Neuronal stem cell (in vitro differentiated cells): ENCODE measurements at regions not wholly inside any gene's neighbourhood (a gene's known extent, or its start where the extent isn't known, plus 50 kb on each side); places are given as distances from the start of the nearest gene placed in this dataset.
A peak's percentile ranks its signal among the peaks of the same experiment; 100 is the strongest.

Source experiments
- DNase-seq: peaks from one replicate; pipeline ENCODE4 v3.0.0-alpha.2; 2013; ENCODE audit warnings: low spot score
- H2AFZ ChIP-seq: one replicate; pipeline ENCODE4 v1.6.1; 2013; ENCODE audit warnings: mild to moderate bottlenecking, low read length, inconsistent platforms
- H2AK5ac ChIP-seq: 2 replicates; pipeline ENCODE4 v1.6.1; 2013; ENCODE audit warnings: low read depth, mild to moderate bottlenecking, inconsistent platforms, low read length, moderate library complexity, mixed read lengths
- H2BK120ac ChIP-seq: 2 replicates; pipeline ENCODE4 v1.6.1; 2013; ENCODE audit warnings: low read depth, mild to moderate bottlenecking, inconsistent platforms, low read length, moderate library complexity, mixed read lengths
- H2BK12ac ChIP-seq: one replicate; pipeline ENCODE4 v1.6.1; 2013; ENCODE audit warnings: low read length, inconsistent platforms
- H2BK15ac ChIP-seq: 2 replicates; pipeline ENCODE4 v1.6.1; 2013; ENCODE audit warnings: mild to moderate bottlenecking, low read length, inconsistent platforms, mixed read lengths
- H2BK5ac ChIP-seq: one replicate; pipeline ENCODE4 v1.6.1; 2013; ENCODE audit warnings: inconsistent platforms, mild to moderate bottlenecking, low read length, moderate library complexity
- H3K14ac ChIP-seq: one replicate; pipeline ENCODE4 v1.6.1; 2013; ENCODE audit warnings: low read length, inconsistent platforms
- H3K18ac ChIP-seq: 2 replicates; pipeline ENCODE4 v1.6.1; 2013; ENCODE audit warnings: low read length, inconsistent platforms
- H3K23ac ChIP-seq: 2 replicates; pipeline ENCODE4 v1.6.1; 2013; ENCODE audit warnings: low read depth, mild to moderate bottlenecking, mixed read lengths, low read length, inconsistent platforms; ENCODE audit not compliant: poor library complexity
- H3K27ac ChIP-seq: replicated peaks from 3 replicates; pipeline ENCODE4 v1.5.1; 2013; ENCODE audit warnings: low read length, inconsistent platforms
- H3K27me3 ChIP-seq, 3 experiments: 2 replicates each; pipeline ENCODE4 v1.6.1; 2013; ENCODE audit warnings: low read length in 3 of 3, mild to moderate bottlenecking in 2 of 3, inconsistent platforms in 1 of 3, low read depth in 1 of 3, mixed read lengths in 1 of 3, moderate library complexity in 1 of 3; ENCODE audit not compliant: control insufficient read depth in 3 of 3, insufficient read depth in 3 of 3
- H3K36me3 ChIP-seq, 2 donors: replicated peaks in 1 of 2; 2 replicates each; pipeline ENCODE4 v1.6.1; 2013; ENCODE audit warnings: low read length in 2 of 2; ENCODE audit not compliant: control insufficient read depth in 2 of 2, insufficient read depth in 2 of 2
- H3K4ac ChIP-seq: 2 replicates; pipeline ENCODE4 v1.6.1; 2013; ENCODE audit warnings: inconsistent platforms, mild to moderate bottlenecking, low read length, moderate library complexity
- H3K4me1 ChIP-seq, 2 donors: 1 replicate in 1 of 2; 2 replicates in 1 of 2; pipeline ENCODE4 v1.6.1; 2013; ENCODE audit warnings: low read length in 2 of 2, low read depth in 1 of 2; ENCODE audit not compliant: control insufficient read depth in 2 of 2, insufficient read depth in 1 of 2
- H3K4me2 ChIP-seq: one replicate; pipeline ENCODE4 v1.6.1; 2013; ENCODE audit warnings: mild to moderate bottlenecking, low read length, inconsistent platforms; ENCODE audit not compliant: insufficient read depth, poor library complexity, severe bottlenecking
- H3K4me3 ChIP-seq, 2 donors: 2 replicates each; pipeline ENCODE4 v1.5.1; 2013; ENCODE audit warnings: low read length in 2 of 2, mild to moderate bottlenecking in 2 of 2, inconsistent platforms in 1 of 2, moderate library complexity in 1 of 2
- H3K79me1 ChIP-seq: one replicate; pipeline ENCODE4 v1.6.1; 2013; ENCODE audit warnings: low read depth, mild to moderate bottlenecking, inconsistent platforms, low read length, moderate library complexity
- H3K9ac ChIP-seq: one replicate; pipeline ENCODE4 v1.6.1; 2013; ENCODE audit warnings: mild to moderate bottlenecking, low read depth, low read length, inconsistent platforms; ENCODE audit not compliant: poor library complexity
- H3K9me3 ChIP-seq, 2 donors: replicated peaks in 1 of 2; 2 replicates each; pipeline versions ENCODE3 to v1.6.1; 2013; ENCODE audit warnings: low read length in 2 of 2, mild to moderate bottlenecking in 2 of 2, inconsistent platforms in 1 of 2, low read depth in 1 of 2, mixed read lengths in 1 of 2, moderate library complexity in 1 of 2; ENCODE audit not compliant: control insufficient read depth in 2 of 2, insufficient read depth in 1 of 2
- H4K8ac ChIP-seq: one replicate; pipeline ENCODE4 v1.6.1; 2013; ENCODE audit warnings: low read depth, mild to moderate bottlenecking, inconsistent platforms, low read length, moderate library complexity
- H4K91ac ChIP-seq: one replicate; pipeline ENCODE4 v1.6.1; 2013; ENCODE audit warnings: low read length, low read depth, mild to moderate bottlenecking, inconsistent platforms; ENCODE audit not compliant: poor library complexity
- WGBS, 2 donors: extraction: QIAGEN DNeasy Blood & Tissue Kit; methylation state at CpG; one replicate each; pipeline ENCODE4 v1.1.7; 2013; ENCODE audit warnings: missing lambda C conversion rate in 2 of 2, mixed read lengths in 1 of 2; ENCODE audit not compliant: insufficient read length in 2 of 2, insufficient replicate concordance in 1 of 2; ENCODE audit errors: extremely low coverage in 2 of 2; 5-methylcytosine and 5-hydroxymethylcytosine counted together

DNA sequence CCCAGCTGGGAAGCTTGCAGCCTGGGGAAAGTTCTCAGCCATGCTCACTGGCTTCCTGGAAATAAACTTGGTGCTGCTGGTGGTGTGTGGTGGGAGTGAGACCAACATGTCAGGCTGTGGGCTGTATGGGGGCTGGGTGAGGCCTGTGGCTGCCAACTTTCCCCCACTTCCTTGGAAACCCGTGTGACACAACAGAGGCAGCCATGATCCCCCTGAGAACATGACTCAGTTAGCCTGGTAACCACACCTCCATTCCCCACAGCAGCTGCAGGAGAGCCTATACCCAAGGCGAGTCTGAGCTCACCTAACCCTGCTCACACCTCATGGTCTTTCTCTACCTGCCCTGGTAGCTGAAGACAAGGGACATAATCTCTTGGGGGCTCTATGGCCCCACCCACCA, 72.7 kb upstream of the RGMB start:
- peak overlapping the region in 1 of 2 donors; percentile 20 for H3K4me3 ChIP-seq
- H3K23ac ChIP-seq: no peak overlapping the region
- no peak overlapping the region for H3K9ac ChIP-seq
- H2AK5ac ChIP-seq: no peak overlapping the region
- no CpG with 5 or more reads among the region's 2 CpGs for WGBS, 2 donors
- H2BK120ac ChIP-seq: no peak overlapping the region
- no peaks in the 10 kb centered on the region for H3K79me1 ChIP-seq
- no peak overlapping the region for H3K4ac ChIP-seq
- no peak overlapping the region for H3K4me2 ChIP-seq
- H3K4me1 ChIP-seq: no peaks in the 10 kb centered on the region
- H3K27me3 ChIP-seq: no peaks in the 10 kb centered on the region
- no peak for DNase-seq
- no peak overlapping the region for H4K91ac ChIP-seq
- no peak overlapping the region for H2BK15ac ChIP-seq
- no peak overlapping the region for H4K8ac ChIP-seq
- H3K18ac ChIP-seq: peak overlapping the region; percentile 36
- no peak overlapping the region for H3K27ac ChIP-seq
- H2BK5ac ChIP-seq: no peak overlapping the region
- no peak overlapping the region for H2AFZ ChIP-seq
- no peak overlapping the region for H2BK12ac ChIP-seq
- no peaks in the 10 kb centered on the region for H3K36me3 ChIP-seq
- peak overlapping the region; percentile 31 for H3K14ac ChIP-seq
- H3K9me3 ChIP-seq: peaks cover 0 to 32% of the 10 kb centered on the region in 2 donors

DNA sequence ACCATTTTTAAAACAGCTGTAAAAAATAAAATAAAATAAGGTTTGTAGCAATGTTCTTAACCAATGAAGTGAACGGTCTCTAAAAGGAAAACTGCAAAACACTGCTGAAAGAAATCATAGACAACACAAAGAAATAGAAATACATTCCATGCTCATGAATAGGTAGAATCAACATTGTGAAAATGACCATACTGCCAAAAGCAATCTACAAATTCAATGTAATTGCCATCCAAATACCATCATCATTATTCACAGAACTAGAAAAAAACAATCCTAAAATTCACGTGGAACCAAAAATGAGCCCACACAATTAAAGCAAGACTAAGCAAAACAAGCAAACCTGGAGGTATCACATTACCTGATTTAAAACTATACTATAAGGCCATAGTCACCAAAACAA, 67.6 kb upstream of the RGMB start:
- Histone ChIP-seq H3K18ac (no peak overlapping the region), H4K8ac (no peak overlapping the region), H3K27ac (no peak overlapping the region), H3K23ac (no peak overlapping the region), H3K36me3 (no peaks in the 10 kb centered on the region), H3K9ac (no peak overlapping the region), H2AK5ac (no peak overlapping the region), H3K4ac (no peak overlapping the region), H2AFZ (no peak overlapping the region), H3K79me1 (no peaks in the 10 kb centered on the region), H2BK12ac (no peak overlapping the region), H3K4me1 (no peaks in the 10 kb centered on the region), H2BK5ac (no peak overlapping the region), H2BK120ac (no peak overlapping the region), H3K9me3 (peaks cover 0 to 13% of the 10 kb centered on the region in 2 donors), H3K4me2 (no peak overlapping the region), H3K27me3 (no peaks in the 10 kb centered on the region), H2BK15ac (no peak overlapping the region), H4K91ac (no peak overlapping the region), H3K14ac (no peak overlapping the region), H3K4me3 (no peak overlapping the region)
- DNase-seq: no peak
- WGBS, 2 donors: no CpG with 5 or more reads among the region's 2 CpGs

DNA sequence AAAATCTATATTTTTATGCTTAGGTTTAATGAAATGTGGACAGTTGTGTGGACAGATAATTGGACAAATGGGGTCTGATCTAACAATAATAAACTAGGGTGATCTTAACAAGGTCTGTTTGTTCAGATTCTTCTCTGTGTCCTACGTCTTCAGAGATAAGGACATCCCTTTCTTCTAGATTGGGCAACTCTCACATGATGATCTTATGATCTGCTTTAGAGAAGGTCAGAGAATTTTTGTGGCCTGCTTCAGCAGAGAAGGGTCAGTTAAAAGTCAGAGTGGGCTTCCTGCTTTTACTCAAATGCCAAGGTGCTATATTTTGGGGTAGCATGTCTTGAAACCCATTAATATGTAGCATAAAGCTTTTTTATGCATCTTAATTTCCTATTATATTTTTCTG, 63.8 kb upstream of the RGMB start:
- no peak overlapping the region for H2BK120ac ChIP-seq
- H3K27me3 ChIP-seq: no peaks in the 10 kb centered on the region
- peaks cover 0 to 7% of the 10 kb centered on the region in 2 donors for H3K9me3 ChIP-seq
- H3K18ac ChIP-seq: no peak overlapping the region
- no peak overlapping the region for H4K91ac ChIP-seq
- H3K4me3 ChIP-seq: no peak overlapping the region
- no peak overlapping the region for H2BK12ac ChIP-seq
- H3K9ac ChIP-seq: no peak overlapping the region
- no peak for DNase-seq
- H2AFZ ChIP-seq: no peak overlapping the region
- no peak overlapping the region for H3K4ac ChIP-seq
- no peak overlapping the region for H3K23ac ChIP-seq
- no peak overlapping the region for H2BK15ac ChIP-seq
- no peak overlapping the region for H3K14ac ChIP-seq
- H3K36me3 ChIP-seq: no peaks in the 10 kb centered on the region
- no peak overlapping the region for H4K8ac ChIP-seq
- no peak overlapping the region for H3K4me2 ChIP-seq
- no peak overlapping the region for H2BK5ac ChIP-seq
- H2AK5ac ChIP-seq: no peak overlapping the region
- no peaks in the 10 kb centered on the region for H3K79me1 ChIP-seq
- no CpG with 5 or more reads among the region's 1 CpG for WGBS, 2 donors
- H3K4me1 ChIP-seq: no peaks in the 10 kb centered on the region
- H3K27ac ChIP-seq: no peak overlapping the region

DNA sequence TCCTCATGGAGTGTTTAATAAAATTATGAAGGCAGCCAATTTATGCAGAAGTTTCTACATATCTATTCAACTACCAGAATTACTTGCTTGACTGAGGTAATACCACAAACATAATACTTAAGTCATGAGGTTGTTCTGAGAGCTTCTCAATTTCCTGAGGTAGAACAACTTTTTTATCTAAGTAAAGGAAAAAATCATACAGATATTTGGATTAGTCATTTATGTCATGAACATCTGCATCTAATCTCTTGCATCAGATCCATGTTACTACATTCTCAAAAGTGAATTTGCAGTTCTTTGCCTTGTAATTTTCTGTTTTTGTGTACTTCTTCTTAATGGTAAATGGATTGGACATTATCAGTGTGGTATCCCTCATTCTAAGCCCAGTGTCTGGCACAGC, 60.4 kb upstream of the RGMB start:
- Histone ChIP-seq H3K4me3 (no peak overlapping the region), H3K9me3 (peaks cover 0 to 3% of the 10 kb centered on the region in 2 donors), H2BK12ac (no peak overlapping the region), H4K8ac (no peak overlapping the region), H3K4ac (no peak overlapping the region), H3K14ac (no peak overlapping the region), H4K91ac (no peak overlapping the region), H3K27me3 (no peaks in the 10 kb centered on the region), H3K36me3 (no peaks in the 10 kb centered on the region), H3K79me1 (no peaks in the 10 kb centered on the region), H3K4me1 (no peaks in the 10 kb centered on the region), H3K23ac (no peak overlapping the region), H3K18ac (no peak overlapping the region), H2AK5ac (no peak overlapping the region), H2AFZ (no peak overlapping the region), H3K9ac (no peak overlapping the region), H2BK5ac (no peak overlapping the region), H2BK120ac (no peak overlapping the region), H3K4me2 (no peak overlapping the region), H3K27ac (no peak overlapping the region), H2BK15ac (no peak overlapping the region)
- DNase-seq: no peak
